ENCODE measurements at regions not wholly inside any gene's neighbourhood (a gene's known extent, or its start where the extent isn't known, plus 50 kb on each side); places are given as distances from the start of the nearest gene placed in this dataset.

DNA sequence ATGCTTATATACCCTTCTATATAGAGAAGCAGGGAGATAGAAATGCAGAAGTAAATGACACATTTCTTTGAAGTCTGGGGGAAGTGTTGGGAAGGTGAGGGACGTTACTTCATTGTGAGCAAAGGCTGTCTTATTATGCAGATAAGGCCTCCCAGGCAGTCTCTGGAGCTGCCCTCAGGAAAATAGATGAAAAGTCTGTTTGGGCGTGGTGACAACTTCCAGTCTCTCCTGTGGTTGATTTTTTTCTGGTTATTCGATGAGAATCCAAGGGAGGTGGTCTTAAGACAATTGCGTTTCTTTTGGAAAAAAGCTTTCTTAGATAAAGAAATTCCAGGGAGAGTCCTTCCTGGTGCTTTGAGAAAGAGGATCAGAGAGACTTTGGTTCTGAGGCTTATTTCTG lies 84.0 kb downstream of the NEUROD6 start:
- TF ChIP-seq ZNF274 (IDR thresholded peaks at IDR 0.05; ENCODE audit: low read length) (no peak), ZNF274 (tag by site-specific recombination; IDR thresholded peaks at IDR 0.05; ENCODE audit: borderline replicate concordance) (no peak), ZBTB21 (tag by site-specific recombination; IDR thresholded peaks at IDR 0.05) (no peak), ZNF558 (tag by site-specific recombination; IDR thresholded peaks at IDR 0.05) (no peak), ZNF133 (tag by site-specific recombination; IDR thresholded peaks at IDR 0.05) (no peak)
